Tibial artery (tissue), 4 donors: ENCODE measurements at regions not wholly inside any gene's neighbourhood (a gene's known extent, or its start where the extent isn't known, plus 50 kb on each side); places are given as distances from the start of the nearest gene placed in this dataset.

ENCODE experiments used
- DNase-seq, 2 donors: peaks; one replicate each; pipeline ENCODE4 v3.0.0-alpha.2; 2019
- H3K27ac ChIP-seq, 2 donors: fragments of 200-600 bp; sonication (generic) in 1 of 2; 1 replicate in 1 of 2; 2 replicates in 1 of 2; pipeline ENCODE4 v1.5.1; 2018 to 2019; ENCODE audit warnings: mild to moderate bottlenecking in 1 of 2
- H3K27me3 ChIP-seq, 2 donors: fragments of 200-600 bp; sonication (generic) in 1 of 2; one replicate each; pipeline versions ENCODE4 v1.5.1 to v1.6.0; 2016 to 2019
- H3K36me3 ChIP-seq, 3 donors: fragments of 200-600 bp; sonication (generic) in 2 of 3; one replicate each; pipeline ENCODE4 v1.5.1; 2016 to 2019; ENCODE audit warnings: mild to moderate bottlenecking in 2 of 3
- H3K4me1 ChIP-seq, 4 donors: fragments of 200-600 bp; sonication (generic) in 2 of 4; 1 replicate in 3 of 4; 2 replicates in 1 of 4; pipeline ENCODE4 v1.5.1; 2016 to 2019
- H3K4me3 ChIP-seq, 2 donors: fragments of 200-600 bp; sonication (generic) in 1 of 2; 1 replicate in 1 of 2; 2 replicates in 1 of 2; pipeline ENCODE4 v1.5.1; 2018 to 2019; ENCODE audit warnings: mild to moderate bottlenecking in 2 of 2
- H3K9me3 ChIP-seq, 3 donors: fragments of 200-600 bp; sonication (generic) in 1 of 3; one replicate each; pipeline ENCODE4 v1.5.1; 2016 to 2019
- CTCF ChIP-seq, 2 experiments: fragments of 200-600 bp in 1 of 2; fragments of 450-650 bp in 1 of 2; IDR thresholded peaks; one replicate each; pipeline ENCODE4 v1.5.1; 2017 to 2019; ENCODE audit warnings: antibody characterized with exemption in 2 of 2, mild to moderate bottlenecking in 1 of 2, moderate library complexity in 1 of 2
- intact Hi-C: fragments of 100-400 bp; cut with DNase I; formaldehyde crosslinking; loops from one replicate; pipeline ENCODE4 v1.15.0; 2023; ENCODE audit warnings: low total_unique reads

DNA sequence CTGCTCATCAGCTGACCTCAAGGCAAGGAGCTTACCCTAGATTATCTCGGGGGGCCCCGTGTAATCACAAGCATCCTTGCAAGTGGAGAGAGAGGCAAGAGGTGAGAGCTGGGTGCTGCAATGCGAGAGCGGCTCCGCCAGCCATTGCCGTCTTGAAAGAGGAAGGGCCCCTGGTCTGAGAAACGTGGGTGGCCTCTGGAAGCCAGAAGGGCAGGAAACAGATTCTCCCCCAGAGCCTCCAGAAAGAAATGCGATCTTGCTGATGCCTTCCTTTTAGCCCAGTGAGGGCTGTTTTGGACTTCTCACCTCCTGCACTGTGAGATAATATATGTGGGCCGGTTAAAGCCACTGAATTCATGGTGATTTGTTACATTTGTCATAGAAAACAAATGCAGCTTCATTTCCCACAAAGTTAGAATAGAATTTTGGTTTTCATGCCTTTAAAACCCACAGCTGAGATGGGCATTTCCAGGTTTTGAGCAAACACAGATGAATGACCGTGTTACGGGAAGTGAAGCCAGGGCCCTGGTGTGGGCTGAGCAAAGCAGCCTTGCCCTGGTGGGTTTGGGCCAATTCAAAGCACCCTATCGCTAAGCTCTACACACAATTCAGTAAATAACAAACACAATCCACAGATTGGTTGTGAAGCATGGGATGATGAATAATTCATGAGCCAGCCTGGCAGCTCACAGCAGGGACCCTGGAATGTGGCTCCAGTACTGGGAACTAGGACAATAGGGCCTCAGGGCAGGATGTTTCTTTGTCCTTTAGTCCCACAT, 319.9 kb upstream of the HS6ST1 start:
- DNase-seq: peak in 1 of 2 donors; percentile 58
- Histone ChIP-seq H3K36me3 (no peaks in the 10 kb centered on the region), H3K27ac (no peak overlapping the region), H3K4me3 (no peak overlapping the region), H3K9me3 (no peaks in the 10 kb centered on the region), H3K4me1 (no peaks in the 10 kb centered on the region), H3K27me3 (no peaks in the 10 kb centered on the region)
- no peak for TF ChIP-seq CTCF (IDR thresholded peaks at IDR 0.05)
- intact Hi-C loops: no loop called here

GRCh38 chr2:128639120-128639477, 320.4 kb upstream of the HS6ST1 start:
- Histone ChIP-seq H3K4me1 (no peaks in the 10 kb centered on the region), H3K27ac (no peak overlapping the region)
- DNase-seq: peak in 1 of 2 donors; percentile 17

GRCh38 chr2:128639693-128640092, 321.0 kb upstream of the HS6ST1 start:
- no peak overlapping the region for H3K4me3 ChIP-seq
- no peak for TF ChIP-seq CTCF (IDR thresholded peaks at IDR 0.05)
- H3K4me1 ChIP-seq: no peaks in the 10 kb centered on the region
- no peaks in the 10 kb centered on the region for H3K36me3 ChIP-seq
- DNase-seq: peak in 1 of 2 donors; percentile 60
- H3K27ac ChIP-seq: no peak overlapping the region
- no peaks in the 10 kb centered on the region for H3K27me3 ChIP-seq
- intact Hi-C loops: no loop called here
- H3K9me3 ChIP-seq: no peaks in the 10 kb centered on the region

More at GRCh38 chr2:128639120-128639477, 320.4 kb upstream of the HS6ST1 start:
- TF ChIP-seq CTCF (IDR thresholded peaks at IDR 0.05): no peak
- H3K36me3 ChIP-seq: no peaks in the 10 kb centered on the region
- no peaks in the 10 kb centered on the region for H3K9me3 ChIP-seq
- intact Hi-C loops: no loop called here
- no peaks in the 10 kb centered on the region for H3K27me3 ChIP-seq
- H3K4me3 ChIP-seq: no peak overlapping the region

DNA sequence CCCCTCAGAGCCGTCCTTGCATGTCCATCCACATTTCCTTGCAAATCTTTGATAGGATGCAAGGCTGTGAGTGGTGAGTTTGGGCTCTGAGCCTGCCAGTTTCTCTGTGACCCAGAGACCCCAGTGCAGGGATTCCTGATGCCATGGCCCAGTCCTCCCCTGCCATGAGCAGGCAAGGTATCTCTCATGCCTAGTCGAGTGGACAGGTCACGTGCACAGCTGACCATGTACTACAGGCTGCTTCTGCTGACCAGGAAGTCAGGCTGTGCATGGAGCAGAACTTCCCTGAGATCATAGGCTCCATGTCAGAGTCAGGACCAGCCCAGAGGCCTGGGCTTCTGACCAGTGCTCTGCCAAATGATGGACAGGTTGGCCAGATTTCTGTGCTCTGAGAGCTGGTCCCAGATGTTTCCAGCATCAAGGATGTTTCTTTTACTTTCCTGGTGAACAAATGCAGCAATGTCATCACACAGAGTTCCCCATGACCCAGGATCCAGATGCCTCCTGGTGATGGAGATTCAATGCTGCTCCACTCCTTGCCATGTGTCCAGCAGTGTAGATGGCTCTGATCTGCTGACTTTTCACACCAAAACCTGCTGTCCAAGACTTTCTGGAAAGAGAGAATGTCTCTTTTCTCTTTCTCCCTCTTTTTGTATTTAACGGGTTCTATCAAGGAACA, 321.6 kb upstream of the HS6ST1 start:
- no peak for TF ChIP-seq CTCF (IDR thresholded peaks at IDR 0.05)
- intact Hi-C loops: no loop called here

DNA sequence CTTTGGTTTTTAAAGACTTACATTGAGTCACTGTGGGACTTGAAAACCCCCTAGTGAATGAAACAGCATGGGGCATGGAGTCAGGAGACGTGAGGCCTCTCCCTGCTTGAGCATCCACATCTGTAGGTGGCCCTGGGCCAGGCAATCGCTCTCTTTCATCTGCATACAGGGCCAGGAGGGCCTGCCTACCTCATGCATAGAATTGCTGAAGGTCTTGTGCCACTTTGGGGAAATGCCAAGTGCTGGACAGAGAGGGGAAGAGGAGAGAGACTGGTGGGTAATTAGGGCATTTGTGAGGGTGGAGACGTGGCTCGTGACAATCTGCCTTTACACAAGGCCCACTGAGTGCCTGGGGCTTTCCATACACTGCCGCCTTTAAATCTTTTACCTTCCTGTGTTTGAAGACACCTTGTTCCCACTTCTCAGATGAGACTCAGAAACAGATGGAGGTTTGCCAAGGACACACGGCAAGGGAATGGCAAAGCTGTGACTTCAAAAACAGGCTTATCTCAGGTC, 322.2 kb upstream of the HS6ST1 start:
- Histone ChIP-seq H3K4me3 (no peak overlapping the region), H3K4me1 (no peaks in the 10 kb centered on the region), H3K9me3 (no peaks in the 10 kb centered on the region), H3K36me3 (no peaks in the 10 kb centered on the region), H3K27me3 (no peaks in the 10 kb centered on the region), H3K27ac (no peak overlapping the region)
- no peak for TF ChIP-seq CTCF (IDR thresholded peaks at IDR 0.05)
- intact Hi-C loops: no loop called here
- peak in 1 of 2 donors; percentile 41 for DNase-seq

More for the DNA sequence above, 321.6 kb upstream of the HS6ST1 start:
- no peaks in the 10 kb centered on the region for H3K4me1 ChIP-seq
- no peak overlapping the region for H3K4me3 ChIP-seq
- H3K27me3 ChIP-seq: no peaks in the 10 kb centered on the region
- H3K9me3 ChIP-seq: no peaks in the 10 kb centered on the region
- DNase-seq: peak in 1 of 2 donors; percentile 52
- H3K36me3 ChIP-seq: no peaks in the 10 kb centered on the region
- H3K27ac ChIP-seq: no peak overlapping the region
